BJ (cell line): ENCODE measurements at regions not wholly inside any gene's neighbourhood (a gene's known extent, or its start where the extent isn't known, plus 50 kb on each side); places are given as distances from the start of the nearest gene placed in this dataset.
A peak's percentile ranks its signal among the peaks of the same experiment; 100 is the strongest.
"Not testable (repeated sequence)": the region's sequence is repeated elsewhere in the genome, so short reads cannot be mapped to it uniquely, and the experiment has no call there.

Source experiments
- CTCF ChIA-PET: fragments of 350-600 bp; formaldehyde crosslinking; extraction: SDS; loops from one replicate; lab custom pipeline; 2021; ENCODE audit warnings: antibody characterized with exemption, inconsistent platforms; lab: Yijun Ruan, JAX
- POLR2A ChIA-PET: fragments of 300-600 bp; sonication (Branson Sonifier 250); formaldehyde crosslinking; extraction: SDS; loops from one replicate; lab custom pipeline; 2021; ENCODE audit warnings: antibody characterized with exemption; lab: Charles Lee
- DNase-seq: peaks from one replicate; pipeline ENCODE4 v3.0.0-alpha.2; 2011; ENCODE audit warnings: low read depth
- H3K27me3 ChIP-seq: 2 replicates; pipeline ENCODE4 v1.6.0; 2011; ENCODE audit warnings: low read length; ENCODE audit not compliant: control insufficient read depth, insufficient read depth
- H3K36me3 ChIP-seq: 2 replicates; pipeline ENCODE4 v1.5.1; 2011; ENCODE audit warnings: low read length; ENCODE audit not compliant: control insufficient read depth, insufficient read depth
- H3K4me3 ChIP-seq: 2 replicates; pipeline ENCODE4 v1.5.1; 2011; ENCODE audit warnings: low read depth, mild to moderate bottlenecking, control low read depth, low read length
- CTCF ChIP-seq: IDR thresholded peaks from 2 replicates; pipeline ENCODE4 v1.5.1; 2011; ENCODE audit warnings: low read depth, mild to moderate bottlenecking, control low read depth, inconsistent platforms, low read length, moderate library complexity; ENCODE audit not compliant: insufficient read depth

DNA sequence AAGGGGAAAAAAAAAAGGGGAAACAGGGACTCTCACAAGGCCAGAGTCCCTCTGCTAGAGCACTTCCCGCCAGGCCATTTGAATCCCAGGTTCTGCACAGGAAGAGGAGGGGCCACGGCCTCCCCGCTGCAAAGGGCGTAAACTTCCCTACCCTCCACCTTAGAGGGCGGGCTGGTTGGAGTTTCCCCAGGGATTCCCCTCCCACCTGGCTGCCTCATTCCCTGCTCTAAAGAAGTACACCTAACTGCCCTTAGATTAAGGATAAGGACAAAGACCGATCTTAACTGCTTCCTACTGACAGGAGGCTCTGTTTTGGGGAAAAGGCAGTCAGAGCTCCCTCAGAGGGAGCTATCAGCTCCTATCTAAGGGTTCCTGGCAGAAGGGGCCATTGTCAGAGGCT lies 102.0 kb upstream of the ARMC3 start:
- no peak for TF ChIP-seq CTCF
- no peak for DNase-seq
- ChIA-PET POLR2A (no interaction called here), CTCF (no interaction called here)
- Histone ChIP-seq H3K27me3 (no peaks in the 10 kb centered on the region), H3K36me3 (no peaks in the 10 kb centered on the region), H3K4me3 (no peak overlapping the region)

GRCh38 chr10:22824984-22825383 lies 102.9 kb upstream of the ARMC3 start:
- Histone ChIP-seq H3K36me3 (no peaks in the 10 kb centered on the region), H3K4me3 (no peak overlapping the region), H3K27me3 (no peaks in the 10 kb centered on the region)
- no peak for DNase-seq
- TF ChIP-seq CTCF, result no peak
- ChIA-PET CTCF (no interaction called here), POLR2A (no interaction called here)

- Histone ChIP-seq H3K4me3 (no peak overlapping the region), H3K36me3 (no peaks in the 10 kb centered on the region), H3K27me3 (no peaks in the 10 kb centered on the region)
- POLR2A ChIA-PET, result no interaction called here
- TF ChIP-seq CTCF, result no peak
- CTCF ChIA-PET, result no interaction called here
- no peak for DNase-seq
Measured at GRCh38 chr10:22824520-22824919, 103.3 kb upstream of the ARMC3 start.

- ChIA-PET POLR2A (no interaction called here), CTCF (interaction anchor here (0.7 to 1.3 kb wide), 2 partner anchors 22 to 30 kb away, joined by 3 to 5 read pairs; no protein-coding TSS in a partner anchor)
- Histone ChIP-seq H3K4me3 (no peak overlapping the region), H3K36me3 (no peaks in the 10 kb centered on the region), H3K27me3 (no peaks in the 10 kb centered on the region)
- peak; percentile 87 for DNase-seq
- no peak for TF ChIP-seq CTCF
Measured at GRCh38 chr10:22823109-22823508, 104.7 kb upstream of the ARMC3 start.

GRCh38 chr10:22821921-22822320 lies 105.9 kb upstream of the ARMC3 start:
- H3K36me3 ChIP-seq, CTCF ChIA-PET, H3K27me3 ChIP-seq, DNase-seq, H3K4me3 ChIP-seq, POLR2A ChIA-PET: not testable (repeated sequence)

GRCh38 chr10:22821501-22821900 lies 106.4 kb upstream of the ARMC3 start:
- POLR2A ChIA-PET, result interaction anchor here (0.6 kb wide), 1 partner anchor 35 kb away, joined by 9 read pairs; no protein-coding TSS in a partner anchor
- DNase-seq, result peak; percentile 89
- Histone ChIP-seq H3K27me3 (no peaks in the 10 kb centered on the region), H3K4me3 (no peak overlapping the region), H3K36me3 (no peaks in the 10 kb centered on the region)
- no peak for TF ChIP-seq CTCF
- CTCF ChIA-PET, result no interaction called here
